Neuronal stem cell (in vitro differentiated cells): ENCODE measurements at regions not wholly inside any gene's neighbourhood (a gene's known extent, or its start where the extent isn't known, plus 50 kb on each side); places are given as distances from the start of the nearest gene placed in this dataset.

ENCODE experiments used
- DNase-seq: peaks from one replicate; pipeline ENCODE4 v3.0.0-alpha.2; 2013; ENCODE audit warnings: low spot score
- H2AFZ ChIP-seq: one replicate; pipeline ENCODE4 v1.6.1; 2013; ENCODE audit warnings: mild to moderate bottlenecking, low read length, inconsistent platforms
- H2AK5ac ChIP-seq: 2 replicates; pipeline ENCODE4 v1.6.1; 2013; ENCODE audit warnings: low read depth, mild to moderate bottlenecking, inconsistent platforms, low read length, moderate library complexity, mixed read lengths
- H2BK120ac ChIP-seq: 2 replicates; pipeline ENCODE4 v1.6.1; 2013; ENCODE audit warnings: low read depth, mild to moderate bottlenecking, inconsistent platforms, low read length, moderate library complexity, mixed read lengths
- H2BK12ac ChIP-seq: one replicate; pipeline ENCODE4 v1.6.1; 2013; ENCODE audit warnings: low read length, inconsistent platforms
- H2BK15ac ChIP-seq: 2 replicates; pipeline ENCODE4 v1.6.1; 2013; ENCODE audit warnings: mild to moderate bottlenecking, low read length, inconsistent platforms, mixed read lengths
- H2BK5ac ChIP-seq: one replicate; pipeline ENCODE4 v1.6.1; 2013; ENCODE audit warnings: inconsistent platforms, mild to moderate bottlenecking, low read length, moderate library complexity
- H3K14ac ChIP-seq: one replicate; pipeline ENCODE4 v1.6.1; 2013; ENCODE audit warnings: low read length, inconsistent platforms
- H3K18ac ChIP-seq: 2 replicates; pipeline ENCODE4 v1.6.1; 2013; ENCODE audit warnings: low read length, inconsistent platforms
- H3K23ac ChIP-seq: 2 replicates; pipeline ENCODE4 v1.6.1; 2013; ENCODE audit warnings: low read depth, mild to moderate bottlenecking, mixed read lengths, low read length, inconsistent platforms; ENCODE audit not compliant: poor library complexity
- H3K27ac ChIP-seq: replicated peaks from 3 replicates; pipeline ENCODE4 v1.5.1; 2013; ENCODE audit warnings: low read length, inconsistent platforms
- H3K27me3 ChIP-seq, 3 experiments: 2 replicates each; pipeline ENCODE4 v1.6.1; 2013; ENCODE audit warnings: low read length in 3 of 3, mild to moderate bottlenecking in 2 of 3, inconsistent platforms in 1 of 3, low read depth in 1 of 3, mixed read lengths in 1 of 3, moderate library complexity in 1 of 3; ENCODE audit not compliant: control insufficient read depth in 3 of 3, insufficient read depth in 3 of 3
- H3K36me3 ChIP-seq, 2 donors: replicated peaks in 1 of 2; 2 replicates each; pipeline ENCODE4 v1.6.1; 2013; ENCODE audit warnings: low read length in 2 of 2; ENCODE audit not compliant: control insufficient read depth in 2 of 2, insufficient read depth in 2 of 2
- H3K4ac ChIP-seq: 2 replicates; pipeline ENCODE4 v1.6.1; 2013; ENCODE audit warnings: inconsistent platforms, mild to moderate bottlenecking, low read length, moderate library complexity
- H3K4me1 ChIP-seq, 2 donors: 1 replicate in 1 of 2; 2 replicates in 1 of 2; pipeline ENCODE4 v1.6.1; 2013; ENCODE audit warnings: low read length in 2 of 2, low read depth in 1 of 2; ENCODE audit not compliant: control insufficient read depth in 2 of 2, insufficient read depth in 1 of 2
- H3K4me2 ChIP-seq: one replicate; pipeline ENCODE4 v1.6.1; 2013; ENCODE audit warnings: mild to moderate bottlenecking, low read length, inconsistent platforms; ENCODE audit not compliant: insufficient read depth, poor library complexity, severe bottlenecking
- H3K4me3 ChIP-seq, 2 donors: 2 replicates each; pipeline ENCODE4 v1.5.1; 2013; ENCODE audit warnings: low read length in 2 of 2, mild to moderate bottlenecking in 2 of 2, inconsistent platforms in 1 of 2, moderate library complexity in 1 of 2
- H3K79me1 ChIP-seq: one replicate; pipeline ENCODE4 v1.6.1; 2013; ENCODE audit warnings: low read depth, mild to moderate bottlenecking, inconsistent platforms, low read length, moderate library complexity
- H3K9ac ChIP-seq: one replicate; pipeline ENCODE4 v1.6.1; 2013; ENCODE audit warnings: mild to moderate bottlenecking, low read depth, low read length, inconsistent platforms; ENCODE audit not compliant: poor library complexity
- H3K9me3 ChIP-seq, 2 donors: replicated peaks in 1 of 2; 2 replicates each; pipeline versions ENCODE3 to v1.6.1; 2013; ENCODE audit warnings: low read length in 2 of 2, mild to moderate bottlenecking in 2 of 2, inconsistent platforms in 1 of 2, low read depth in 1 of 2, mixed read lengths in 1 of 2, moderate library complexity in 1 of 2; ENCODE audit not compliant: control insufficient read depth in 2 of 2, insufficient read depth in 1 of 2
- H4K8ac ChIP-seq: one replicate; pipeline ENCODE4 v1.6.1; 2013; ENCODE audit warnings: low read depth, mild to moderate bottlenecking, inconsistent platforms, low read length, moderate library complexity
- H4K91ac ChIP-seq: one replicate; pipeline ENCODE4 v1.6.1; 2013; ENCODE audit warnings: low read length, low read depth, mild to moderate bottlenecking, inconsistent platforms; ENCODE audit not compliant: poor library complexity
- WGBS, 2 donors: extraction: QIAGEN DNeasy Blood & Tissue Kit; methylation state at CpG; one replicate each; pipeline ENCODE4 v1.1.7; 2013; ENCODE audit warnings: missing lambda C conversion rate in 2 of 2, mixed read lengths in 1 of 2; ENCODE audit not compliant: insufficient read length in 2 of 2, insufficient replicate concordance in 1 of 2; ENCODE audit errors: extremely low coverage in 2 of 2; 5-methylcytosine and 5-hydroxymethylcytosine counted together

DNA sequence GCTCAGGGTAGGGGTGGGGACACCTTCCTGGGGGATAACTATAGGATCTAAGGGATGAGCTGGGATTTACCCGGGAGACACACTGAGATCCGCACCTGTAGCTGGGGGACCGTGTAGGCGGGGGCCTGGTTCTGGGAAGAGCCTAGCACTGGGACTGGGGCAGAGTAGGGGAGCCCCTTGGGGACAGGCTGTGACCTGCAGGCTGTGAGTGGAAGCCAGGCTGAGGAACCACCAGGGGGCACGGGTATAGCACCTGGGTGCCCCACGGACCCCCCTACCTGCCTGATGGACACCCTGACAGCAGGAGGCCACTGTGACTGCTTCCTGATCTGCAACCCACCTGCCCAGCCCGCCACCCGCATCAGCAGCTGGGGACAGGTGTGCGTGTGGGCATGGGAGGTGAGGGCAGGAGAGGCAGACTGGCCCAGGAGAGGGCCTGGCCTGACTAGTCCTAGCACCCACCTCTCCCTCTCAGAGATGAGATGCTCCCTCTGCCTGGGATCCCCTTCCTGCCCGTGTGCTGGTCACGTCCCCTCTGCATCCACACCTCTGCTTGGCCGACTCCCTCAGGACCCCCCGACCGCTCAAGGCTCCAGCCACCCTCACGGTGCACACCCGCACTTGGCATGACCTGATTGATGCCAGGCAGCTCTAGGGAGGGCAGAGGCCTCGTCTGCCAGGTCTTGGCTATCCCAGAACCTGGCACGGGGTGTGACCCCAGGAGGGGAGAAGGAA lies 94.2 kb upstream of the NKX1-1 start:
- Histone ChIP-seq H3K27me3 (peaks cover 0 to 15% (median 0%) of the 10 kb centered on the region in 3 experiments), H2BK120ac (no peak overlapping the region), H2BK5ac (no peak overlapping the region), H2AK5ac (peak overlapping the region; percentile 90), H3K4me3 (no peak overlapping the region), H3K4me2 (no peak overlapping the region), H2BK15ac (peak overlapping the region; percentile 85), H3K36me3 (no peaks in the 10 kb centered on the region), H3K9me3 (peaks cover 0 to 2% of the 10 kb centered on the region in 2 donors), H4K91ac (no peak overlapping the region), H2BK12ac (peak overlapping the region; percentile 41), H4K8ac (no peak overlapping the region), H3K9ac (no peak overlapping the region), H3K14ac (peak overlapping the region; percentile 98), H3K79me1 (no peaks in the 10 kb centered on the region), H3K4me1 (peaks cover 0 to 1% of the 10 kb centered on the region in 2 donors), H3K27ac (no peak overlapping the region), H3K23ac (peak overlapping the region; percentile 95), H2AFZ (no peak overlapping the region), H3K4ac (peak overlapping the region; percentile 95), H3K18ac (peak overlapping the region; percentile 48)
- DNase-seq = no peak
- no CpG with 5 or more reads among the region's 18 CpGs for WGBS, 2 donors

DNA sequence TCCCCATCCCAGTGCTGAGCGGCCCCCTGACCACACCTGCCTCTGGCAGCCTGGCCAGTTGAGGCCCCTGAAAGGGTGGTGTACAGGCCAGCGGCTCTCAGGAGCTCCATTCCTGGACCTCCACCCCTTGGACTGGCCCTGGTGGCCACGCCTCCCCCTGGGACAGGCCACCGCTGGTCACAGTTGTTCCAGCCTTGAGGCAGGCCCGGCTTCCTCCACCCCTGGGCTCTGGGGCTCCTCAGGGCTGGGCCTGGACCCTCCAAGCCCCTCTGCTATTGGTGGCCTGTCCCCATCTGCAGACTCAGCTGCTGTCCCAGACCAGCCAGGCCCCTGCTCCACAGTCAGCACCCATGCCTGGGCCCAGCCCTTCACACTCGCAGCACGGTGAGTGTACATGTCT lies 93.2 kb upstream of the NKX1-1 start:
- Histone ChIP-seq H3K27ac (no peak overlapping the region), H3K4me2 (no peak overlapping the region), H3K9me3 (peaks cover 0 to 2% of the 10 kb centered on the region in 2 donors), H2BK12ac (no peak overlapping the region), H3K79me1 (no peaks in the 10 kb centered on the region), H3K4me3 (peak overlapping the region in 1 of 2 donors; percentile 62), H3K4me1 (peaks cover 0 to 1% of the 10 kb centered on the region in 2 donors), H4K91ac (no peak overlapping the region), H2BK15ac (no peak overlapping the region), H3K14ac (peak overlapping the region; percentile 63), H3K23ac (peak overlapping the region; percentile 93), H2BK5ac (no peak overlapping the region), H2BK120ac (no peak overlapping the region), H3K4ac (peak overlapping the region; percentile 76), H3K18ac (peak overlapping the region; percentile 64), H4K8ac (peak overlapping the region; percentile 50), H3K9ac (no peak overlapping the region), H3K36me3 (no peaks in the 10 kb centered on the region), H2AK5ac (peak overlapping the region; percentile 92), H3K27me3 (peaks cover 0 to 23% (median 0%) of the 10 kb centered on the region in 3 experiments), H2AFZ (no peak overlapping the region)
- no peak for DNase-seq
- WGBS, 2 donors = no CpG with 5 or more reads among the region's 7 CpGs

DNA sequence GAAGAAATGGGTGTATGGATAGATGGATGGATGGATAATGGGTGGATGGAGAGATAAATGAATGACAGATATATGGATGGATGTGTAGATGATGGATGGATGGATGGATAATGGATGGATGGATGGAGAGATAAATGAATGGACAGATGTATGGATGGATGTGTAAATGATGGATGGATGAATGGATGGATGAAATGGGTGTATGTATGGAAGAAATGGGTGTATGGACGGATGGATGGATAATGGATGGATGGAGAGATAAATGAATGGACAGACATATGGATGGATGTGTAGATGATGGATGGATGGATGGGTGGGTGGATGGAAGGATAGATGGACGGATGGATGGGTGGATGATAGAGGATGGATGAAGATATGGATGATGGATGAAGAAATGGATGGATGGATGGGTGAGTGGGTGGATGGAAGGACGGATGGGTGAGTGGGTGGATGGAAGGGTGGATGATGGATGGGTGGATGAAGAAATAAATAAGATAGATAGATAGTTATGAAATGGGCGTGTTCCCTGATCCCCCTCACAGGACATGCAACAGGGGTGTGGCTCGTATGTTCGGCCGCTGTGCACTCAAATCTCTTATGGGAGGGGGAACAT lies 91.1 kb upstream of the NKX1-1 start:
- Histone ChIP-seq H3K4me2 (no peak overlapping the region), H3K14ac (no peak overlapping the region), H2BK5ac (no peak overlapping the region), H2AK5ac (no peak overlapping the region), H3K18ac (no peak overlapping the region), H4K8ac (no peak overlapping the region), H3K27me3 (peaks cover 0 to 39% (median 0%) of the 10 kb centered on the region in 3 experiments), H3K23ac (no peak overlapping the region), H2BK12ac (no peak overlapping the region), H3K4ac (no peak overlapping the region), H3K27ac (no peak overlapping the region), H3K9ac (no peak overlapping the region), H3K36me3 (no peaks in the 10 kb centered on the region), H3K4me1 (peaks cover 0 to 1% of the 10 kb centered on the region in 2 donors), H2BK15ac (no peak overlapping the region), H3K9me3 (peaks cover 0 to 2% of the 10 kb centered on the region in 2 donors), H4K91ac (no peak overlapping the region), H2BK120ac (no peak overlapping the region), H3K4me3 (no peak overlapping the region), H2AFZ (no peak overlapping the region), H3K79me1 (no peaks in the 10 kb centered on the region)
- WGBS, 2 donors = 100% methylated on average over 1 to 4 of the region's 7 CpGs
- DNase-seq = no peak

DNA sequence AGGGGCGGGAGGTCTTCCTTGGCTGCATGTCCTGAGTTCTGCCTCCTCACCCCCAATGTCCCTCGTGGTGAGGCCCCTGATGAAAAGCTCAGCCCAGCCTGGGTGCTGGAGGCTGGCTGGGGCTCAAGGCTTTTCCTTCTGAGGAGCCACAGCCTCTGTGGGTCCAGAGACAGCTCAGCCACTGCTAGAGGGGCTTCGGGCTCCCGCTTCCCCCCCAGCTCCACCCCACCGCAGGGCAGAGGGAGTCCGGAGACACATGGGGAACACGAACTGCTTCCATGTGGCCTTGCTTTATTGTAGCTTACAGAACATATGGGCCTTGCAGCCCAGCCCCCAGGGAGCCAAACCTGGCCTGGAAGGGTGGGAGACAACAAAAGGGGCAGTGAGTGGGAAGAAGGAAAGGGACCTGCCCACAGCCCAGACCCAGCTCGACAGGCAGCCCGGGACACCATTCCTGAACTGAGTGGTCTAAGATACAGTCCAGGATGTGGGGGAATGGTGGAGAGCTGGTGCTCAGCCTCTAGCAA lies 89.9 kb upstream of the NKX1-1 start:
- no peak for DNase-seq
- H2BK12ac ChIP-seq = peak overlapping the region; percentile 22
- peaks cover 0 to 2% of the 10 kb centered on the region in 2 donors for H3K9me3 ChIP-seq
- H3K36me3 ChIP-seq = no peaks in the 10 kb centered on the region
- no peak overlapping the region for H4K91ac ChIP-seq
- H2BK5ac ChIP-seq = peak overlapping the region; percentile 39
- H3K27me3 ChIP-seq = peaks cover 0 to 49% (median 0%) of the 10 kb centered on the region in 3 experiments
- H3K27ac ChIP-seq = no peak overlapping the region
- no CpG with 5 or more reads among the region's 9 CpGs for WGBS, 2 donors
- H3K4me1 ChIP-seq = peaks cover 0 to 1% of the 10 kb centered on the region in 2 donors
- H2AFZ ChIP-seq = no peak overlapping the region
- H3K4ac ChIP-seq = no peak overlapping the region
- no peak overlapping the region for H3K14ac ChIP-seq
- peak overlapping the region; percentile 90 for H2AK5ac ChIP-seq
- H3K18ac ChIP-seq = peak overlapping the region; percentile 83
- H3K9ac ChIP-seq = no peak overlapping the region
- H3K4me3 ChIP-seq = no peak overlapping the region
- no peak overlapping the region for H2BK15ac ChIP-seq
- H2BK120ac ChIP-seq = no peak overlapping the region
- H3K23ac ChIP-seq = peak overlapping the region; percentile 85
- no peak overlapping the region for H3K4me2 ChIP-seq
- H3K79me1 ChIP-seq = no peaks in the 10 kb centered on the region
- H4K8ac ChIP-seq = no peak overlapping the region
